Right atrium auricular region (tissue), 2 donors: ENCODE measurements at regions not wholly inside any gene's neighbourhood (a gene's known extent, or its start where the extent isn't known, plus 50 kb on each side); places are given as distances from the start of the nearest gene placed in this dataset.

ENCODE experiments used
- DNase-seq: peaks from one replicate; pipeline ENCODE4 v3.0.0-alpha.2; 2019; ENCODE audit warnings: low spot score
- H3K27ac ChIP-seq, 2 donors: fragments of 200-600 bp; sonication (generic); 1 replicate in 1 of 2; 2 replicates in 1 of 2; pipeline ENCODE4 v1.5.1; 2016 to 2019
- H3K27me3 ChIP-seq, 2 donors: fragments of 200-600 bp; sonication (generic); one replicate each; pipeline versions ENCODE4 v1.5.1 to v1.6.0; 2017 to 2019
- H3K36me3 ChIP-seq: fragments of 200-600 bp; sonication (generic); one replicate; pipeline ENCODE4 v1.5.1; 2016
- H3K4me1 ChIP-seq, 2 donors: fragments of 200-600 bp; sonication (generic); one replicate each; pipeline versions ENCODE4 v1.5.1 to v1.6.0; 2017 to 2019
- H3K4me3 ChIP-seq, 2 donors: fragments of 200-600 bp; sonication (generic); 1 replicate in 1 of 2; 2 replicates in 1 of 2; pipeline ENCODE4 v1.5.1; 2017 to 2019; ENCODE audit warnings: mild to moderate bottlenecking in 1 of 2, moderate library complexity in 1 of 2
- H3K9me3 ChIP-seq, 2 donors: fragments of 200-600 bp; sonication (generic); one replicate each; pipeline ENCODE4 v1.5.1; 2019
- TF ChIP-seq, protein P1 (sequence below), 2 donors: fragments of 200-600 bp; sonication (generic); IDR thresholded peaks; one replicate each; pipeline ENCODE4 v1.5.1; 2019; ENCODE audit warnings: antibody characterized with exemption in 2 of 2

DNA sequence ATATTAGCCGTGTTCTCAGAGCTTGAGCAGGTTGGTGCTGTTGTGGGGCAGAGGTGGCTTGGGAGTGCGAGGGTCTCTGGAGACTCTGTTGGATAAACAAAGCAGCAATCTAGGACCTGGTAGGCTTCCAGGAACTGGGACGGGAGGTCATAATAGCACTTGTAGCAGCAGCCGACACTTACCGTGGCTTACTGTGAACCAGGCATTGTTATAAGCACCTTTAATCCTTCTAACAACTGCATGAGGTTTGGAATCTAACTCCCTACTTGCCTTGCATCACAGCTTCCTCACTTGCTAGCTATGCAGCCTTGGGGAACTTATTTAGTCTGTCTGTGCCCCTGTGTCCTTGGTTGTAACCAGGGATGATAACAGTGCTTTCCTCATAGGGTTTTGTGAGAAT is 94.9 kb downstream of the NAV1 start:
- H3K27ac ChIP-seq = no peak overlapping the region

GRCh38 chr1:201634261-201634660 is 95.3 kb downstream of the NAV1 start:
- Histone ChIP-seq H3K9me3 (no peaks in the 10 kb centered on the region), H3K36me3 (no peaks in the 10 kb centered on the region), H3K27me3 (no peaks in the 10 kb centered on the region), H3K4me1 (peaks cover 0 to 53% of the 10 kb centered on the region in 2 donors), H3K4me3 (no peak overlapping the region), H3K27ac (no peak overlapping the region)
- no peak for DNase-seq
- TF ChIP-seq, protein P1, sequence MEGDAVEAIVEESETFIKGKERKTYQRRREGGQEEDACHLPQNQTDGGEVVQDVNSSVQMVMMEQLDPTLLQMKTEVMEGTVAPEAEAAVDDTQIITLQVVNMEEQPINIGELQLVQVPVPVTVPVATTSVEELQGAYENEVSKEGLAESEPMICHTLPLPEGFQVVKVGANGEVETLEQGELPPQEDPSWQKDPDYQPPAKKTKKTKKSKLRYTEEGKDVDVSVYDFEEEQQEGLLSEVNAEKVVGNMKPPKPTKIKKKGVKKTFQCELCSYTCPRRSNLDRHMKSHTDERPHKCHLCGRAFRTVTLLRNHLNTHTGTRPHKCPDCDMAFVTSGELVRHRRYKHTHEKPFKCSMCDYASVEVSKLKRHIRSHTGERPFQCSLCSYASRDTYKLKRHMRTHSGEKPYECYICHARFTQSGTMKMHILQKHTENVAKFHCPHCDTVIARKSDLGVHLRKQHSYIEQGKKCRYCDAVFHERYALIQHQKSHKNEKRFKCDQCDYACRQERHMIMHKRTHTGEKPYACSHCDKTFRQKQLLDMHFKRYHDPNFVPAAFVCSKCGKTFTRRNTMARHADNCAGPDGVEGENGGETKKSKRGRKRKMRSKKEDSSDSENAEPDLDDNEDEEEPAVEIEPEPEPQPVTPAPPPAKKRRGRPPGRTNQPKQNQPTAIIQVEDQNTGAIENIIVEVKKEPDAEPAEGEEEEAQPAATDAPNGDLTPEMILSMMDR (IDR thresholded peaks at IDR 0.05) = no peak

More for the DNA sequence above, 94.9 kb downstream of the NAV1 start:
- Histone ChIP-seq H3K36me3 (no peaks in the 10 kb centered on the region), H3K9me3 (no peaks in the 10 kb centered on the region), H3K27me3 (no peaks in the 10 kb centered on the region), H3K4me3 (no peak overlapping the region), H3K4me1 (peaks cover 0 to 50% of the 10 kb centered on the region in 2 donors)
- TF ChIP-seq, protein P1 (IDR thresholded peaks at IDR 0.05) = no peak
- no peak for DNase-seq

DNA sequence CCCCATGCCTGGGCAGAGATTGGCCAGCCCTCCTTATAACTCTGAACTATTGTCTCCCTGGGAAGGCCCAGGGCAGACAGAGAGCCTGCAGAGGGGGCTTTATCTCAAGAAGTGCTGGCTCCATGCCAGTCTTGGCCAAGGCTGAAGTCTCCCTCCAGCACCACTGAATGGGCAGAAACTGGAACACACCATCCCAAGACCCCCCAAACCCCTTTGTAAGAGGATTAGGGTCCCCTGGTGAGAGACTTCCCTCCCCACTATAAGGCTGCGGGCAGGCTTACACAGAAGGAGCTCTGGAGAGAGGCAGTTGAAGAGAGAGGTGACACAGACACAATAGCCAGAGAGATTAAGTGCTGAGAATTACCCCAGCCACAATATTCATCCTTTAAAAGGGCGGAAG is 97.2 kb downstream of the NAV1 start:
- TF ChIP-seq, protein P1 (IDR thresholded peaks at IDR 0.05) = no peak
- Histone ChIP-seq H3K4me1 (peaks cover 0 to 70% of the 10 kb centered on the region in 2 donors), H3K9me3 (no peaks in the 10 kb centered on the region), H3K4me3 (no peak overlapping the region), H3K27me3 (no peaks in the 10 kb centered on the region), H3K27ac (no peak overlapping the region), H3K36me3 (no peaks in the 10 kb centered on the region)
- DNase-seq = no peak

DNA sequence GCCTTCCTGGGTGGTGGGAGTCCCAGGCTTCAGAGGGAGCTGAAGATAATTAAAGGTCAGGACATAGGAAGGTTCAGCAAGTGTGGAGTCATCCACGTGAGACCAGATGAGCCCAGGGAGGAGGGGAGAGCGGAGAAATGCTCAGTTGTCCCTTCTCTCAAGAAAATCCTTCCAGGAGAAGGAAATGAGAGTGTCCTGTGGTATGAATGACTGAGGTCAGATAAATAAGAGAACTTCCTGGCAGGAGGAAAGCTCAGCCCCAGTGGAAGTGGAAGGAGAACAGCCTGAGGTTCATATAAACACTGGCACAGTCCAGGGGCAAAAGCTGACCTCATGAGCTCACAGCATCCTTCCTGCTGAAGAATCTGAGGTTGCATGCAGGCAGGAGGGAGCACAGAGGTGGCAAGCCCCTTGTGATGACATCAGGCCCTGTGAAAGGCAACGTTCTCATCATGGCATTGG is 97.6 kb downstream of the NAV1 start:
- no peak overlapping the region for H3K27ac ChIP-seq
- H3K36me3 ChIP-seq = no peaks in the 10 kb centered on the region
- H3K4me3 ChIP-seq = no peak overlapping the region
- no peaks in the 10 kb centered on the region for H3K9me3 ChIP-seq
- H3K4me1 ChIP-seq = peaks cover 0 to 70% of the 10 kb centered on the region in 2 donors
- no peak for DNase-seq
- TF ChIP-seq, protein P1 (IDR thresholded peaks at IDR 0.05) = no peak
- no peaks in the 10 kb centered on the region for H3K27me3 ChIP-seq

DNA sequence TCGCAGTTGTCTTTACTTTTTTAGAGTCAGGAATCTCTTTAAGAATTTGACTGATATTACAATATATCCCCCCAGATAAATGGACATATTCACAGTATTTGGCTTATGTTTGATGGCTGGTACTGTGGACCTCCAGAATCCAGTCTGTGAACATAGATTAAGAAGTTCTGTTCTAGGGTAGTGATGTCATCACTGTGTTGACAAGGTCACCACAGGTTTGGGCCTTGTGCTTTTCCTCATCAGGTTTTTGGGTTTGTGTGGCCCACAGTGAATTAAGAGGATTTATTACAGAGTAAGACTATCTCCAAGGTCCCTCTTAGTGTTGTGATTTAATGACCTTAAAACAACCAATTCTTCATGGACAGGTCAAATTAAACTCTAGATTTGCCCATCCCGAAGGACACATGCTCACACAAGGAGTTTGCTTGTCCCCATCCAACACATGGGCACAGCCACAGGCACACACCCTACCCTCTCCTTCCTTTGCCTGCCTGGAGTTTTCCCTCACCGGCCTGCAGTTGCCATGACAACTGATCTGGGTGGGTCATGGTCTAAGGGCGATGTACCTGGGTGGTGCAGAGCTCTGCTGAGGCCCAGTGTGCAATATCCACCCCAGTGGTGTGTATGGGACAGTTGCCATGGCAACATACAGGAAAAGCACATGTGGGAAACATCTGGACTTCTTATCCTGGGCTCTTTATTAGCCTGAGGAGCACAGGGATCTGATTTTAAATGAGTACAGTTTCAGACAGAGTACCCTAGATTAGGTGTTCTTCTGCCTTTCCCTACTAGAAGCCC is 98.6 kb downstream of the NAV1 start:
- Histone ChIP-seq H3K4me1 (peaks cover 0 to 69% of the 10 kb centered on the region in 2 donors), H3K27ac (no peak overlapping the region), H3K36me3 (no peaks in the 10 kb centered on the region), H3K9me3 (no peaks in the 10 kb centered on the region), H3K4me3 (no peak overlapping the region), H3K27me3 (no peaks in the 10 kb centered on the region)
- no peak for DNase-seq
- TF ChIP-seq, protein P1 (IDR thresholded peaks at IDR 0.05) = no peak
